ENCODE measurements at regions not wholly inside any gene's neighbourhood (a gene's known extent, or its start where the extent isn't known, plus 50 kb on each side); places are given as distances from the start of the nearest gene placed in this dataset.

GRCh38 chr5:157912621-157913325 is 53.8 kb upstream of the CLINT1 start:
- DNase-seq (ENCODE audit: insufficient read length, low spot score) (no peak), FAIRE-seq (no peak)

- FAIRE-seq: no peak
- no peak for DNase-seq (ENCODE audit: insufficient read length, low spot score)
Observed at GRCh38 chr5:157911568-157911967, 52.6 kb upstream of the CLINT1 start.
